Kidney (tissue), 13 donors: ENCODE measurements at regions not wholly inside any gene's neighbourhood (a gene's known extent, or its start where the extent isn't known, plus 50 kb on each side); places are given as distances from the start of the nearest gene placed in this dataset.

Source experiments
- DNase-seq, 5 donors: peaks; one replicate each; pipeline ENCODE4 v3.0.0-alpha.2; 2013 to 2020
- FAIRE-seq: peaks from 2 replicates; lab custom pipeline; 2012; peaks lifted over from hg19 to GRCh38; lab: Jason Lieb, UNC
- H3K27ac ChIP-seq, 2 donors: one replicate each; pipeline ENCODE4 v1.7.0; 2013; ENCODE audit warnings: low read depth in 2 of 2, low read length in 2 of 2, inconsistent platforms in 1 of 2
- H3K27me3 ChIP-seq: one replicate; pipeline ENCODE4 v1.7.1; 2013; ENCODE audit warnings: low read length, inconsistent platforms; ENCODE audit not compliant: control insufficient read depth, insufficient read depth
- H3K36me3 ChIP-seq, 3 donors: one replicate each; pipeline versions ENCODE4 v1.7.0 to v1.7.1; 2013; ENCODE audit warnings: low read length in 3 of 3, control low read depth in 1 of 3, inconsistent platforms in 1 of 3; ENCODE audit not compliant: insufficient read depth in 3 of 3, control insufficient read depth in 2 of 3
- H3K4me1 ChIP-seq, 3 donors: one replicate each; pipeline versions ENCODE4 v1.7.0 to v1.7.1; 2013; ENCODE audit warnings: low read length in 3 of 3, inconsistent platforms in 1 of 3, low read depth in 1 of 3; ENCODE audit not compliant: control insufficient read depth in 2 of 3, insufficient read depth in 2 of 3
- H3K4me3 ChIP-seq, 3 donors: one replicate each; pipeline versions ENCODE4 v1.7.0 to v1.8.1; 2013; ENCODE audit warnings: low read length in 3 of 3, control low read depth in 1 of 3, inconsistent platforms in 1 of 3
- H3K9ac ChIP-seq, 3 donors: one replicate each; pipeline versions ENCODE4 v1.7.0 to v1.7.1; 2013; ENCODE audit warnings: low read length in 3 of 3, control low read depth in 1 of 3, inconsistent platforms in 1 of 3
- H3K9me3 ChIP-seq, 3 donors: one replicate each; pipeline versions ENCODE4 v1.7.0 to v1.7.1; 2013; ENCODE audit warnings: low read length in 3 of 3, control low read depth in 1 of 3, inconsistent platforms in 1 of 3; ENCODE audit not compliant: control insufficient read depth in 2 of 3, insufficient read depth in 1 of 3
- CTCF ChIP-seq: IDR thresholded peaks from 3 replicates; pipeline ENCODE4 v1.5.1; 2012; ENCODE audit warnings: mild to moderate bottlenecking, moderate library complexity, borderline replicate concordance; ENCODE audit not compliant: insufficient read depth; ENCODE audit errors: extremely low read depth
- intact Hi-C: fragments of 100-400 bp; cut with DNase I; formaldehyde crosslinking; loops from one replicate; pipeline ENCODE4 v1.11.1; 2022
- donor health status: control.
- donor health status: control.
- donor health status: control.
- donor health status: control.
- donor health status: control.
- donor health status: DM: yes; HTN: yes; CAD: no.
- donor health status: Normal renal cell carcinoma (clear cell type).

- no peak for DNase-seq
- Histone ChIP-seq H3K4me1 (no peaks in the 10 kb centered on the region), H3K36me3 (no peaks in the 10 kb centered on the region), H3K9me3 (no peaks in the 10 kb centered on the region), H3K9ac (no peak overlapping the region), H3K4me3 (no peak overlapping the region), H3K27ac (no peak overlapping the region), H3K27me3 (no peaks in the 10 kb centered on the region)
- no peak for FAIRE-seq
- intact Hi-C loops: no loop called here
- no peak for TF ChIP-seq CTCF
Observed at GRCh38 chr3:34547297-34547920, 749.0 kb downstream of the PDCD6IP start.

GRCh38 chr3:34567266-34567665, 768.8 kb downstream of the PDCD6IP start:
- Histone ChIP-seq H3K4me1 (no peaks in the 10 kb centered on the region), H3K36me3 (no peaks in the 10 kb centered on the region), H3K9ac (no peak overlapping the region), H3K27me3 (no peaks in the 10 kb centered on the region), H3K9me3 (peaks cover 0 to 2% (median 0%) of the 10 kb centered on the region in 3 donors), H3K27ac (no peak overlapping the region), H3K4me3 (no peak overlapping the region)
- intact Hi-C loops: no loop called here
- FAIRE-seq (no peak), DNase-seq (no peak)
- no peak for TF ChIP-seq CTCF

- no peaks in the 10 kb centered on the region for H3K4me1 ChIP-seq
- DNase-seq (no peak), FAIRE-seq (no peak)
- no peaks in the 10 kb centered on the region for H3K9me3 ChIP-seq
- no peak overlapping the region for H3K9ac ChIP-seq
- H3K4me3 ChIP-seq: no peak overlapping the region
- H3K36me3 ChIP-seq: no peaks in the 10 kb centered on the region
- no peak overlapping the region for H3K27ac ChIP-seq
- intact Hi-C loops: no loop called here
- no peak for TF ChIP-seq CTCF
- H3K27me3 ChIP-seq: no peaks in the 10 kb centered on the region
Observed at GRCh38 chr3:34568766-34569165, 770.3 kb downstream of the PDCD6IP start.

- H3K4me3 ChIP-seq: no peak overlapping the region
- H3K9me3 ChIP-seq: no peaks in the 10 kb centered on the region
- no peaks in the 10 kb centered on the region for H3K4me1 ChIP-seq
- DNase-seq (no peak), FAIRE-seq (no peak)
- H3K27ac ChIP-seq: no peak overlapping the region
- TF ChIP-seq CTCF: no peak
- intact Hi-C loops: no loop called here
- no peaks in the 10 kb centered on the region for H3K36me3 ChIP-seq
- no peak overlapping the region for H3K9ac ChIP-seq
- H3K27me3 ChIP-seq: no peaks in the 10 kb centered on the region
Observed at GRCh38 chr3:34569437-34569836, 771.0 kb downstream of the PDCD6IP start.
